NT2/D1 (cell line): ENCODE measurements at regions not wholly inside any gene's neighbourhood (a gene's known extent, or its start where the extent isn't known, plus 50 kb on each side); places are given as distances from the start of the nearest gene placed in this dataset.

Source experiments
- DNase-seq: peaks from one replicate; pipeline ENCODE4 v3.0.0-alpha.2; 2011; ENCODE audit warnings: low read depth, low spot score
- H3K27me3 ChIP-seq: 2 replicates; pipeline ENCODE4 v1.6.0; 2011; ENCODE audit warnings: mild to moderate bottlenecking; ENCODE audit not compliant: insufficient read length, insufficient read depth
- H3K36me3 ChIP-seq: 2 replicates; pipeline ENCODE4 v1.6.1; 2011; ENCODE audit warnings: mild to moderate bottlenecking, low read length, mixed read lengths; ENCODE audit not compliant: insufficient read depth, insufficient read length
- H3K4me1 ChIP-seq: 2 replicates; pipeline ENCODE4 v1.5.1; 2011; ENCODE audit not compliant: insufficient read depth, insufficient read length
- H3K4me3 ChIP-seq: 2 replicates; pipeline ENCODE4 v1.5.1; 2011; ENCODE audit warnings: low read depth; ENCODE audit not compliant: insufficient read length
- H3K9ac ChIP-seq: 2 replicates; pipeline ENCODE4 v1.6.0; 2011; ENCODE audit warnings: low read depth; ENCODE audit not compliant: insufficient read length
- H3K9me3 ChIP-seq: 2 replicates; pipeline ENCODE4 v1.5.1; 2011; ENCODE audit warnings: mild to moderate bottlenecking, low read length; ENCODE audit not compliant: insufficient read depth
- SUZ12 ChIP-seq: IDR thresholded peaks from 2 replicates; pipeline ENCODE4 v1.6.1; 2011; ENCODE audit not compliant: insufficient read length, insufficient read depth; ENCODE audit errors: extremely low read depth
- YY1 ChIP-seq: IDR thresholded peaks from 2 replicates; pipeline ENCODE4 v1.6.1; 2011; ENCODE audit not compliant: insufficient read length, insufficient read depth
- ZNF274 ChIP-seq: IDR thresholded peaks from 2 replicates; pipeline ENCODE4 v1.6.1; 2011; ENCODE audit warnings: mild to moderate bottlenecking, low read depth, low read length

GRCh38 chr2:18062892-18063291 lies 184.4 kb downstream of the KCNS3 start:
- no peaks in the 10 kb centered on the region for H3K27me3 ChIP-seq
- H3K9me3 ChIP-seq: no peaks in the 10 kb centered on the region
- H3K4me3 ChIP-seq: no peak overlapping the region
- DNase-seq: no peak
- H3K36me3 ChIP-seq: no peaks in the 10 kb centered on the region
- TF ChIP-seq YY1 (no peak), ZNF274 (no peak), SUZ12 (no peak)
- no peak overlapping the region for H3K9ac ChIP-seq
- no peaks in the 10 kb centered on the region for H3K4me1 ChIP-seq

DNA sequence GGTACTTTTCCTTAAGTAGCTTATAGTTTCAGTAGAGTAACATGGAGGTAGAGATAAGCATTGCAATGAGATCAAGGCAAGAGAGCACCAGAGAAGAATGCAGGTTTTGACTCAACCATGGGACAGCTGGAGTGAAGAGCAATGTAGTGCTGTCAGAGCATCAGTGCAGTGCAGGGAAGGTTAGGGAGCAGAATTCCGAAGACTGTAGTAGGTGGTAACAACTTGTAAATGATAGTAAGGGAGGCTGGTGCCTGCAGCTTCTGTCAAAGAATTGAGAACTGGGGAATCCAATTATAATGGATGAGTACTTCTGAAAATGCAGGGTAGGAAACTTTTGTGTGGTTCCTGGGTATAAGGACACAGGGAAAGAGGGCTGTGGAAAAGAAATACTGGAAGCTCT lies 183.2 kb downstream of the KCNS3 start:
- Histone ChIP-seq H3K36me3 (no peaks in the 10 kb centered on the region), H3K4me1 (no peaks in the 10 kb centered on the region), H3K27me3 (no peaks in the 10 kb centered on the region), H3K9me3 (no peaks in the 10 kb centered on the region), H3K4me3 (no peak overlapping the region), H3K9ac (no peak overlapping the region)
- TF ChIP-seq ZNF274 (no peak), SUZ12 (no peak), YY1 (no peak)
- DNase-seq: no peak

- no peaks in the 10 kb centered on the region for H3K9me3 ChIP-seq
- no peak overlapping the region for H3K4me3 ChIP-seq
- no peaks in the 10 kb centered on the region for H3K36me3 ChIP-seq
- H3K9ac ChIP-seq: no peak overlapping the region
- DNase-seq: no peak
- no peaks in the 10 kb centered on the region for H3K27me3 ChIP-seq
- no peak for TF ChIP-seq ZNF274
- TF ChIP-seq SUZ12: no peak
- no peak for TF ChIP-seq YY1
- no peaks in the 10 kb centered on the region for H3K4me1 ChIP-seq
These were observed 179.2 kb downstream of the KCNS3 start for GRCh38 chr2:18057657-18058056.

- no peak for DNase-seq
- TF ChIP-seq YY1: no peak
- TF ChIP-seq ZNF274: no peak
- Histone ChIP-seq H3K27me3 (no peaks in the 10 kb centered on the region), H3K4me1 (no peaks in the 10 kb centered on the region), H3K9me3 (no peaks in the 10 kb centered on the region), H3K4me3 (no peak overlapping the region), H3K9ac (no peak overlapping the region), H3K36me3 (no peaks in the 10 kb centered on the region)
These were observed 176.8 kb downstream of the KCNS3 start for GRCh38 chr2:18055290-18055689.

- no peak overlapping the region for H3K9ac ChIP-seq
- H3K4me1 ChIP-seq: no peaks in the 10 kb centered on the region
- no peaks in the 10 kb centered on the region for H3K36me3 ChIP-seq
- H3K4me3 ChIP-seq: no peak overlapping the region
- H3K27me3 ChIP-seq: no peaks in the 10 kb centered on the region
- no peak for TF ChIP-seq ZNF274
- no peak for TF ChIP-seq SUZ12
- no peak for TF ChIP-seq YY1
- no peaks in the 10 kb centered on the region; the same call in 1 of the 2 replicates for H3K9me3 ChIP-seq
- no peak for DNase-seq
These were observed 171.5 kb downstream of the KCNS3 start for GRCh38 chr2:18050001-18050400.

DNA sequence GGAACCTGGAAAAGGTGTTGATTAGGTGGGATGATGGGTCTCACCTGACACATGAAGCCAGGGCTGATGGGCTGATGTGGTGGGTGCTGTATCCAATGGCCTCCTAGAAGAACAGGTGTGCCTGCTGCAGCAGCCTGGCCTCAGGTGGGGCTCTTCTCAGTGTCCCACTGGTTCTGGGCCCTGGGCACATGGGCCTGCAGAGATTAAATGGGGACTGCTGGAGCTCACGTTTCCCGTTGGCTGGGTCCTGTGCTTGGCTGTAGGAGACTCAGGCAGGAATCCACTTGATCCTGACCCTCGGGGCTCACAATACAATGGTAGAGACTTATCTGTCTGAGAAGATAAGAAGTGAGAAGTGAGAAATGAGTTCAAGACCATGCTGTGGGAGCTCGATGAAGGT lies 170.9 kb downstream of the KCNS3 start:
- H3K4me1 ChIP-seq: no peaks in the 10 kb centered on the region

GRCh38 chr2:18047896-18048657 lies 169.6 kb downstream of the KCNS3 start:
- no peak for DNase-seq
- Histone ChIP-seq H3K4me3 (no peak overlapping the region), H3K27me3 (no peaks in the 10 kb centered on the region), H3K4me1 (no peaks in the 10 kb centered on the region), H3K9me3 (no peaks in the 10 kb centered on the region; the same call in 1 of the 2 replicates), H3K36me3 (no peaks in the 10 kb centered on the region), H3K9ac (no peak overlapping the region)
- TF ChIP-seq SUZ12 (no peak), YY1 (no peak), ZNF274 (no peak)

More for the DNA sequence above, 170.9 kb downstream of the KCNS3 start:
- no peak overlapping the region for H3K9ac ChIP-seq
- H3K36me3 ChIP-seq: no peaks in the 10 kb centered on the region
- TF ChIP-seq YY1: no peak
- no peak for TF ChIP-seq ZNF274
- TF ChIP-seq SUZ12: no peak
- no peaks in the 10 kb centered on the region for H3K27me3 ChIP-seq
- H3K9me3 ChIP-seq: no peaks in the 10 kb centered on the region; the same call in 1 of the 2 replicates
- H3K4me3 ChIP-seq: no peak overlapping the region
- DNase-seq: no peak
